Neural progenitor cell (in vitro differentiated cells): ENCODE measurements at regions not wholly inside any gene's neighbourhood (a gene's known extent, or its start where the extent isn't known, plus 50 kb on each side); places are given as distances from the start of the nearest gene placed in this dataset.

ENCODE experiments used
- DNase-seq: peaks from one replicate; pipeline ENCODE4 v3.0.0-alpha.2; 2016; ENCODE audit warnings: low spot score
- H2AFZ ChIP-seq: fragments of 200-600 bp; sonication (generic); replicated peaks from 2 replicates; pipeline ENCODE4 v1.6.1; 2016; ENCODE audit warnings: antibody characterized with exemption
- H3F3A ChIP-seq: fragments of 200-600 bp; sonication (generic); 2 replicates; pipeline ENCODE4 v1.6.1; 2016; ENCODE audit warnings: antibody characterized with exemption, low read depth
- H3K27ac ChIP-seq: fragments of 200-600 bp; sonication (generic); 2 replicates; pipeline ENCODE4 v1.5.1; 2016; ENCODE audit warnings: mild to moderate bottlenecking
- H3K27me3 ChIP-seq: fragments of 200-600 bp; sonication (generic); 2 replicates; pipeline ENCODE4 v1.6.1; 2016; ENCODE audit warnings: mild to moderate bottlenecking, moderate library complexity
- H3K36me3 ChIP-seq: fragments of 200-600 bp; sonication (generic); 2 replicates; pipeline ENCODE4 v1.5.1; 2016
- H3K4me1 ChIP-seq: fragments of 200-600 bp; sonication (generic); 2 replicates; pipeline ENCODE4 v1.6.1; 2016; ENCODE audit warnings: mixed run types
- H3K4me2 ChIP-seq: fragments of 200-600 bp; sonication (generic); 2 replicates; pipeline ENCODE4 v1.6.1; 2016
- H3K4me3 ChIP-seq: fragments of 200-600 bp; sonication (generic); 2 replicates; pipeline ENCODE4 v1.5.1; 2016
- H3K79me2 ChIP-seq: fragments of 200-600 bp; sonication (generic); 2 replicates; pipeline ENCODE4 v1.6.1; 2016; ENCODE audit warnings: low read depth
- H3K9ac ChIP-seq: fragments of 200-600 bp; sonication (generic); 2 replicates; pipeline ENCODE4 v1.6.1; 2016
- H3K9me3 ChIP-seq: fragments of 200-600 bp; sonication (generic); 2 replicates; pipeline ENCODE4 v1.5.1; 2016; ENCODE audit warnings: low read depth
- H4K20me1 ChIP-seq: fragments of 200-600 bp; sonication (generic); 2 replicates; pipeline ENCODE4 v1.6.1; 2016; ENCODE audit warnings: low read depth
- H3K27ac Mint-ChIP-seq: 3 replicates; pipeline ENCODE4 v1.8.0; 2021; ENCODE audit warnings: mixed read lengths
- H3K27me3 Mint-ChIP-seq: 2 replicates; pipeline ENCODE4 v1.8.0; 2022; ENCODE audit warnings: low read depth, mild to moderate bottlenecking, inconsistent platforms, moderate library complexity, mixed read lengths; ENCODE audit not compliant: insufficient read depth
- H3K36me3 Mint-ChIP-seq: 3 replicates; pipeline ENCODE4 v1.8.0; 2021; ENCODE audit warnings: mixed read lengths
- H3K4me1 Mint-ChIP-seq: 3 replicates; pipeline ENCODE4 v1.8.0; 2021; ENCODE audit warnings: mixed read lengths
- H3K4me3 Mint-ChIP-seq: 3 replicates; pipeline ENCODE4 v1.8.0; 2021; ENCODE audit warnings: mild to moderate bottlenecking, moderate library complexity, mixed read lengths
- H3K9me3 Mint-ChIP-seq: 3 replicates; pipeline ENCODE4 v1.8.0; 2020; ENCODE audit warnings: mixed read lengths
- CTCF ChIP-seq: fragments of 200-600 bp; sonication (generic); IDR thresholded peaks from 2 replicates; pipeline ENCODE4 v1.5.1; 2017; ENCODE audit warnings: antibody characterized with exemption, mild to moderate bottlenecking
- EZH2 ChIP-seq: fragments of 200-600 bp; sonication (generic); IDR thresholded peaks from 2 replicates; pipeline ENCODE4 v1.6.1; 2017; ENCODE audit warnings: antibody characterized with exemption, mild to moderate bottlenecking, moderate library complexity
- EZH2phosphoT487 ChIP-seq: fragments of 200-600 bp; sonication (generic); IDR thresholded peaks from 2 replicates; pipeline ENCODE4 v1.6.1; 2017; ENCODE audit warnings: antibody characterized with exemption

- H3K4me3 ChIP-seq: no peak overlapping the region
- H3K27ac Mint-ChIP-seq: no peak overlapping the region
- DNase-seq: no peak
- no peaks in the 10 kb centered on the region for H3K9me3 Mint-ChIP-seq
- no peaks in the 10 kb centered on the region for H3K9me3 ChIP-seq
- peaks cover 37% of the 10 kb centered on the region for H3K4me1 Mint-ChIP-seq
- H4K20me1 ChIP-seq: no peaks in the 10 kb centered on the region
- H3F3A ChIP-seq: peaks cover 4% of the 10 kb centered on the region
- no peaks in the 10 kb centered on the region for H3K27me3 Mint-ChIP-seq
- no peaks in the 10 kb centered on the region for H3K27me3 ChIP-seq
- H3K36me3 Mint-ChIP-seq: no peaks in the 10 kb centered on the region
- H3K4me3 Mint-ChIP-seq: no peak overlapping the region
- H3K36me3 ChIP-seq: no peaks in the 10 kb centered on the region
- no peak overlapping the region for H3K27ac ChIP-seq
- peaks cover 35% of the 10 kb centered on the region for H3K4me1 ChIP-seq
- TF ChIP-seq EZH2phosphoT487 (no peak), CTCF (no peak), EZH2 (no peak)
- no peaks in the 10 kb centered on the region for H3K79me2 ChIP-seq
- H3K9ac ChIP-seq: no peak overlapping the region
- H2AFZ ChIP-seq: no peak overlapping the region
- no peak overlapping the region for H3K4me2 ChIP-seq
These were observed 146.0 kb downstream of the ELOVL4 start for GRCh38 chr6:79801362-79801761.

GRCh38 chr6:79798841-79799240 is 148.5 kb downstream of the ELOVL4 start:
- Histone ChIP-seq H3K4me1 (peaks cover 35% of the 10 kb centered on the region), H3K27ac (no peak overlapping the region), H3K4me2 (no peak overlapping the region), H3F3A (peaks cover 4% of the 10 kb centered on the region), H3K36me3 (no peaks in the 10 kb centered on the region), H3K9me3 (no peaks in the 10 kb centered on the region), H3K27me3 (no peaks in the 10 kb centered on the region), H4K20me1 (no peaks in the 10 kb centered on the region), H3K9ac (no peak overlapping the region), H2AFZ (no peak overlapping the region), H3K4me3 (no peak overlapping the region), H3K79me2 (no peaks in the 10 kb centered on the region)
- Mint-ChIP-seq H3K27me3 (no peaks in the 10 kb centered on the region), H3K36me3 (no peaks in the 10 kb centered on the region), H3K4me1 (peaks cover 28% of the 10 kb centered on the region), H3K4me3 (no peak overlapping the region), H3K9me3 (no peaks in the 10 kb centered on the region), H3K27ac (no peak overlapping the region)
- TF ChIP-seq EZH2phosphoT487 (no peak), CTCF (no peak), EZH2 (no peak)
- DNase-seq: no peak

GRCh38 chr6:79797912-79798311 is 149.4 kb downstream of the ELOVL4 start:
- Histone ChIP-seq H3K79me2 (no peaks in the 10 kb centered on the region), H3K4me1 (peaks cover 25% of the 10 kb centered on the region), H2AFZ (no peak overlapping the region), H3K4me2 (no peak overlapping the region), H3K27me3 (no peaks in the 10 kb centered on the region), H3K36me3 (no peaks in the 10 kb centered on the region), H3K4me3 (no peak overlapping the region), H3F3A (peaks cover 3% of the 10 kb centered on the region), H3K27ac (no peak overlapping the region), H4K20me1 (no peaks in the 10 kb centered on the region), H3K9ac (no peak overlapping the region), H3K9me3 (no peaks in the 10 kb centered on the region)
- H3K27ac Mint-ChIP-seq: no peak overlapping the region
- TF ChIP-seq CTCF: no peak
- no peak for TF ChIP-seq EZH2phosphoT487
- TF ChIP-seq EZH2: no peak
- H3K9me3 Mint-ChIP-seq: no peaks in the 10 kb centered on the region
- no peak for DNase-seq
- no peaks in the 10 kb centered on the region for H3K27me3 Mint-ChIP-seq
- no peak overlapping the region for H3K4me3 Mint-ChIP-seq
- H3K4me1 Mint-ChIP-seq: peaks cover 23% of the 10 kb centered on the region
- no peaks in the 10 kb centered on the region for H3K36me3 Mint-ChIP-seq
